Natural killer cell treated with Interleukin-12 subunit alpha and Interleukin-12 subunit beta and Interleukin-15 and Interleukin-18, amount 100 ng/mL, for 72 hours (primary cell): ENCODE measurements at regions not wholly inside any gene's neighbourhood (a gene's known extent, or its start where the extent isn't known, plus 50 kb on each side); places are given as distances from the start of the nearest gene placed in this dataset.
A peak's percentile ranks its signal among the peaks of the same experiment; 100 is the strongest.

ENCODE experiments used
- ATAC-seq, 2 donors: fragments of 150-1000 bp; cut with Tn5 transposase in 1 of 2; sonication (Bioruptor Pico), chemical (Tn5 transposase) in 1 of 2; 2 replicates each; pipeline ENCODE4 v1.10.0; 2021
- DNase-seq: peaks from one replicate; pipeline ENCODE4 v3.0.0; 2022; ENCODE audit warnings: low spot score
- H3K27ac Mint-ChIP-seq, 2 donors: 1 replicate in 1 of 2; 2 replicates in 1 of 2; pipeline ENCODE4 v1.8.0; 2022; ENCODE audit warnings: mixed read lengths in 2 of 2, mild to moderate bottlenecking in 1 of 2, moderate library complexity in 1 of 2
- H3K27me3 Mint-ChIP-seq, 2 donors: 1 replicate in 1 of 2; 2 replicates in 1 of 2; pipeline ENCODE4 v1.8.0; 2022; ENCODE audit warnings: mixed read lengths in 2 of 2
- H3K36me3 Mint-ChIP-seq: one replicate; pipeline ENCODE4 v1.8.0; 2022; ENCODE audit warnings: mixed read lengths
- H3K4me1 Mint-ChIP-seq, 2 donors: 1 replicate in 1 of 2; 2 replicates in 1 of 2; pipeline ENCODE4 v1.8.0; 2022; ENCODE audit warnings: low read depth in 2 of 2, mixed read lengths in 2 of 2, mild to moderate bottlenecking in 1 of 2
- H3K4me3 Mint-ChIP-seq: one replicate; pipeline ENCODE4 v1.8.0; 2022; ENCODE audit warnings: mixed read lengths
- H3K9me3 Mint-ChIP-seq: 2 replicates; pipeline ENCODE4 v1.8.0; 2022; ENCODE audit warnings: mixed read lengths

GRCh38 chr13:73985783-73986182 lies 148.4 kb downstream of the KLF12 start:
- H3K4me1 Mint-ChIP-seq: peaks cover 39 to 54% of the 10 kb centered on the region in 2 donors
- no peak for ATAC-seq
- H3K36me3 Mint-ChIP-seq: no peaks in the 10 kb centered on the region
- no peak for DNase-seq
- peak overlapping the region; percentile 72 to 85 for H3K27ac Mint-ChIP-seq
- H3K27me3 Mint-ChIP-seq: no peaks in the 10 kb centered on the region
- H3K9me3 Mint-ChIP-seq: no peaks in the 10 kb centered on the region
- peak overlapping the region; percentile 66 for H3K4me3 Mint-ChIP-seq

GRCh38 chr13:73984949-73985691 lies 149.1 kb downstream of the KLF12 start:
- Mint-ChIP-seq H3K27ac (peak overlapping the region; percentile 72 to 85), H3K4me1 (peaks cover 39 to 56% of the 10 kb centered on the region in 2 donors), H3K4me3 (peak overlapping the region; percentile 66), H3K9me3 (no peaks in the 10 kb centered on the region), H3K36me3 (no peaks in the 10 kb centered on the region), H3K27me3 (no peaks in the 10 kb centered on the region)
- ATAC-seq: no peak
- no peak for DNase-seq

- H3K4me1 Mint-ChIP-seq: peaks cover 33 to 54% of the 10 kb centered on the region in 2 donors
- H3K9me3 Mint-ChIP-seq: no peaks in the 10 kb centered on the region
- H3K36me3 Mint-ChIP-seq: no peaks in the 10 kb centered on the region
- no peaks in the 10 kb centered on the region for H3K27me3 Mint-ChIP-seq
- no peak overlapping the region for H3K4me3 Mint-ChIP-seq
- DNase-seq: no peak
- no peak for ATAC-seq
- H3K27ac Mint-ChIP-seq: peak overlapping the region in 1 of 2 donors; percentile 72
Measured at GRCh38 chr13:73984201-73984600, 150.0 kb downstream of the KLF12 start.

- Mint-ChIP-seq H3K27me3 (no peaks in the 10 kb centered on the region), H3K9me3 (no peaks in the 10 kb centered on the region), H3K27ac (no peak overlapping the region), H3K4me3 (no peak overlapping the region), H3K4me1 (peaks cover 30 to 50% of the 10 kb centered on the region in 2 donors), H3K36me3 (no peaks in the 10 kb centered on the region)
- DNase-seq (no peak), ATAC-seq (no peak)
Measured at GRCh38 chr13:73983109-73983508, 151.1 kb downstream of the KLF12 start.

- H3K27me3 Mint-ChIP-seq: no peaks in the 10 kb centered on the region
- DNase-seq: no peak
- peaks cover 28 to 42% of the 10 kb centered on the region in 2 donors for H3K4me1 Mint-ChIP-seq
- H3K4me3 Mint-ChIP-seq: no peak overlapping the region
- no peaks in the 10 kb centered on the region for H3K9me3 Mint-ChIP-seq
- ATAC-seq: no peak
- H3K36me3 Mint-ChIP-seq: no peaks in the 10 kb centered on the region
- H3K27ac Mint-ChIP-seq: no peak overlapping the region
Measured at GRCh38 chr13:73981595-73981994, 152.6 kb downstream of the KLF12 start.

- no peak for ATAC-seq
- H3K4me1 Mint-ChIP-seq: peaks cover 36 to 48% of the 10 kb centered on the region in 2 donors
- H3K4me3 Mint-ChIP-seq: no peak overlapping the region
- no peak overlapping the region for H3K27ac Mint-ChIP-seq
- no peaks in the 10 kb centered on the region for H3K27me3 Mint-ChIP-seq
- no peak for DNase-seq
- H3K36me3 Mint-ChIP-seq: peaks cover 4% of the 10 kb centered on the region
- H3K9me3 Mint-ChIP-seq: peaks cover 2% of the 10 kb centered on the region
Measured at GRCh38 chr13:73975767-73976166, 158.4 kb downstream of the KLF12 start.

GRCh38 chr13:73974051-73974450 lies 160.2 kb downstream of the KLF12 start:
- H3K27me3 Mint-ChIP-seq: no peaks in the 10 kb centered on the region
- no peak overlapping the region for H3K27ac Mint-ChIP-seq
- peaks cover 44 to 45% of the 10 kb centered on the region in 2 donors for H3K4me1 Mint-ChIP-seq
- H3K4me3 Mint-ChIP-seq: no peak overlapping the region
- H3K9me3 Mint-ChIP-seq: peaks cover 2% of the 10 kb centered on the region
- ATAC-seq (no peak), DNase-seq (no peak)
- H3K36me3 Mint-ChIP-seq: peaks cover 4% of the 10 kb centered on the region

GRCh38 chr13:73973156-73973555 lies 161.0 kb downstream of the KLF12 start:
- H3K4me1 Mint-ChIP-seq: peaks cover 40 to 45% of the 10 kb centered on the region in 2 donors
- DNase-seq (no peak), ATAC-seq (no peak)
- H3K27me3 Mint-ChIP-seq: no peaks in the 10 kb centered on the region
- peak overlapping the region; percentile 11 for H3K4me3 Mint-ChIP-seq
- H3K9me3 Mint-ChIP-seq: peaks cover 2% of the 10 kb centered on the region
- H3K36me3 Mint-ChIP-seq: peaks cover 4% of the 10 kb centered on the region
- no peak overlapping the region for H3K27ac Mint-ChIP-seq

- Mint-ChIP-seq H3K4me3 (peak overlapping the region; percentile 52), H3K36me3 (peaks cover 4% of the 10 kb centered on the region), H3K4me1 (peaks cover 40% of the 10 kb centered on the region in 2 donors), H3K27me3 (no peaks in the 10 kb centered on the region), H3K9me3 (peaks cover 2% of the 10 kb centered on the region), H3K27ac (peak overlapping the region in 1 of 2 donors; percentile 10)
- ATAC-seq: no peak
- no peak for DNase-seq
Measured at GRCh38 chr13:73972545-73972944, 161.7 kb downstream of the KLF12 start.

- DNase-seq (no peak), ATAC-seq (no peak)
- Mint-ChIP-seq H3K4me1 (peaks cover 37 to 45% of the 10 kb centered on the region in 2 donors), H3K4me3 (no peak overlapping the region), H3K9me3 (peaks cover 2% of the 10 kb centered on the region), H3K27ac (no peak overlapping the region), H3K36me3 (peaks cover 4% of the 10 kb centered on the region), H3K27me3 (no peaks in the 10 kb centered on the region)
Measured at GRCh38 chr13:73971481-73971880, 162.7 kb downstream of the KLF12 start.

GRCh38 chr13:73970421-73971055 lies 163.7 kb downstream of the KLF12 start:
- H3K36me3 Mint-ChIP-seq: peaks cover 4% of the 10 kb centered on the region
- no peak for DNase-seq
- H3K4me3 Mint-ChIP-seq: no peak overlapping the region
- peaks cover 30 to 40% of the 10 kb centered on the region in 2 donors for H3K4me1 Mint-ChIP-seq
- H3K27me3 Mint-ChIP-seq: no peaks in the 10 kb centered on the region
- H3K9me3 Mint-ChIP-seq: peaks cover 2% of the 10 kb centered on the region
- H3K27ac Mint-ChIP-seq: no peak overlapping the region
- ATAC-seq: no peak

- H3K27me3 Mint-ChIP-seq: no peaks in the 10 kb centered on the region
- DNase-seq (no peak), ATAC-seq (no peak)
- no peak overlapping the region for H3K4me3 Mint-ChIP-seq
- no peaks in the 10 kb centered on the region for H3K9me3 Mint-ChIP-seq
- H3K4me1 Mint-ChIP-seq: peaks cover 17 to 32% of the 10 kb centered on the region in 2 donors
- no peaks in the 10 kb centered on the region for H3K36me3 Mint-ChIP-seq
- no peak overlapping the region for H3K27ac Mint-ChIP-seq
Measured at GRCh38 chr13:73967397-73968165, 166.6 kb downstream of the KLF12 start.

GRCh38 chr13:73966331-73966730 lies 167.9 kb downstream of the KLF12 start:
- Mint-ChIP-seq H3K4me3 (no peak overlapping the region), H3K36me3 (peaks cover 3% of the 10 kb centered on the region), H3K4me1 (peaks cover 15 to 33% of the 10 kb centered on the region in 2 donors), H3K27me3 (no peaks in the 10 kb centered on the region), H3K27ac (peak overlapping the region in 1 of 2 donors; percentile 23), H3K9me3 (no peaks in the 10 kb centered on the region)
- ATAC-seq (no peak), DNase-seq (no peak)

- no peak overlapping the region for H3K4me3 Mint-ChIP-seq
- H3K27ac Mint-ChIP-seq: no peak overlapping the region
- H3K27me3 Mint-ChIP-seq: no peaks in the 10 kb centered on the region
- peaks cover 8% of the 10 kb centered on the region for H3K36me3 Mint-ChIP-seq
- no peak for ATAC-seq
- H3K4me1 Mint-ChIP-seq: peaks cover 16 to 27% of the 10 kb centered on the region in 2 donors
- no peak for DNase-seq
- no peaks in the 10 kb centered on the region for H3K9me3 Mint-ChIP-seq
Measured at GRCh38 chr13:73962284-73962683, 171.9 kb downstream of the KLF12 start.
